HG03442 (cell line): ENCODE measurements at regions not wholly inside any gene's neighbourhood (a gene's known extent, or its start where the extent isn't known, plus 50 kb on each side); places are given as distances from the start of the nearest gene placed in this dataset.

Experiments
- ATAC-seq: cut with Tn5 transposase; IDR thresholded peaks from one replicate; pipeline ENCODE4 v1.9.1; 2021; ENCODE audit warnings: mild to moderate bottlenecking, moderate library complexity; ENCODE audit not compliant: unreplicated experiment

GRCh38 chr13:47831265-47831664, 169.8 kb downstream of the SUCLA2 start:
- no peak for ATAC-seq

DNA sequence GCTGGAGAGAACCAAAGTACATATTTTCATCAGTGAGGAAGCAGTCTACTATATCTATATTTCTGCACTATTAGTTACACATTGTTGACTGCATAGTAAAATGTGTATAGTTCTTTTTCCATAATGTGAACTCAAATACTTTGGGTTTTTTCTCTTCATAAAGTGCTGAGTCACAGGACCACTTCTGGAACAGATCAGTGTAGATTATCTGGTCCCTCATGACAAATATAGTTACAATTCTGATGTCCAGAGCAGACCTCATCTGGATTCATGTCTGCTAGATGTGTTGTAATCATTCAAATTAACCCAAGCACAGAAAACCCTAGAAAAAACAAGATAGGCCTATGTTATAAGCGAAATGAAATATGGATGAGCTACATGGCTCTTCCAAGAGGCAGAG, 171.4 kb downstream of the SUCLA2 start:
- no peak for ATAC-seq

DNA sequence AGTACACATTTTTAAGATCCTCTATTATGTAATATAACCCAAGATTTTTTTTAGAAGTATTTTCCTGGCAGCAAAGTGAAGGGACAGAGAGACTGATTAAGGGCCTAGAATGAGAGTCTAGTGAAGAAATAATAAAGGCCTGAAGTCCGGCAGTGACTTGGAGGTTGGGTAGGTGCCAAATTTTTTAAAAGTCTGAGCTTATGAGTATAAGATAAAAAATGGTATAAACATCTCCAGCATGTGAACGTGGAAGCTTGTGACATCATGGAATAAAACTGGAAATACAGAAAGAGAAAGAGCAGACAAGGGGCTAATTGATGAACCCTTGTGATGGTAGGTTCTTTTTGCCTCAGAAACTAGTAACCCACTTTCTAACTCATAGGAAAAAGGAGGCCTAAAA, 174.6 kb downstream of the SUCLA2 start:
- ATAC-seq: no peak

- no peak for ATAC-seq
Measured at GRCh38 chr13:47822036-47822435, 179.0 kb downstream of the SUCLA2 start.

- no peak for ATAC-seq
Measured at GRCh38 chr13:47816831-47817230, 184.2 kb downstream of the SUCLA2 start.

DNA sequence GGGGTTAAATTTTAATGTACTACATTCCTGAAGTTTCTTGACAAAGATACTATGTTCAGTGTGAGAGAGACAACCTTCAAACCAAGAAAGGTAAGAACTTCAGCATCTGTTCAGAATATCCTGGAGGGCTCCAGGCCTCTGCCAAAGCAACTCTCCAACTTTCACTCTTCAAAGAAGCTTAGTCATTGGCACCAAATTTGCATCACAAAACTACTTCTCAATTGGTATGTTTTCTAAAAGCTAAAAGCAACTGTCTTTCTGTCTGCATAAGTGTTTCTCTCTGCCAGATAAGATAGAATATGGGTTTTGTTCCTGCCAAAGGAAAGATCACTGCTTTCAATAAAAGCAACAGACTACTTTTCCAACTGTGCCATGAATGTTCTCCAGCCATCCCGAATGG, 187.4 kb downstream of the SUCLA2 start:
- no peak for ATAC-seq

GRCh38 chr13:47809411-47809810, 191.7 kb downstream of the SUCLA2 start:
- ATAC-seq: no peak

- ATAC-seq: no peak
Measured at GRCh38 chr13:47803131-47803530, 197.9 kb downstream of the SUCLA2 start.

DNA sequence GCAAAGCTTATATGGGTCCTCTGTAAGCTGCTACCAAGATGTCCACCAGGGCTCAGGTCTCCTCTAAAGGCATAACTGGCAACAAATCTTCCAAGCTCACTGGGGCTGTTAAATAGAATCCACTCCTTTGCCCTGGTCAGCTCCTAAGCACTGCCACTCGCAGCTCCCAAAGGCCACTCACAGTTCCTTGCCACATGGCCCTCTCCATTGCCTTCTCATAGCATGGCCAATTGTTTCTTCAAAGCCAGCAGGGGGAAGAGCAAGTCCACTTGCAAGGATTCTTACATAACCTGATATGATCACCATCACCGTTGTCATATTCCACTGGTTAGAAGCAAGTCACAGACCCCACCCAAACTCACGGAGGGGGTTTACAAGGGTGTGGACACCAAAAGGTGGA, 199.5 kb downstream of the SUCLA2 start:
- no peak for ATAC-seq

DNA sequence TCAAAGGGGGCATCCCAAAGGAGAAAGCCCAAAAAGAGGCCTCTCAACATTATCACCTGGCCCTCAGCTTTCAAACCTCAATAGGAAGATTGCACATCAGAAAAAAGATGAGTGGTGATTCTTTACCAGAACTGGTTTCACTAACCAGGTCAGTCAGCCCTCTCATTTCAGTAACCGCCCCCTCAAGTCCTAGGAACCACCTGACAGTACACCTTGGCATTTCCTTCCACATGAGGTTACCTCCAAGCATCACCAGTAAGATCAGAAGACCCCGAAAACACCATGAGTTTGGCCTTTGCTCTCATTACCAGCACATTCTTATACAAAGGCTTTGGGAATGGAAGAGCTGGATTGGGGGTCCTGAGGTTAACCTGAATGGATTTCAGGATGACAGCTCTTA, 200.5 kb downstream of the SUCLA2 start:
- no peak for ATAC-seq

- no peak for ATAC-seq
Measured at GRCh38 chr13:47798906-47799305, 202.2 kb downstream of the SUCLA2 start.

DNA sequence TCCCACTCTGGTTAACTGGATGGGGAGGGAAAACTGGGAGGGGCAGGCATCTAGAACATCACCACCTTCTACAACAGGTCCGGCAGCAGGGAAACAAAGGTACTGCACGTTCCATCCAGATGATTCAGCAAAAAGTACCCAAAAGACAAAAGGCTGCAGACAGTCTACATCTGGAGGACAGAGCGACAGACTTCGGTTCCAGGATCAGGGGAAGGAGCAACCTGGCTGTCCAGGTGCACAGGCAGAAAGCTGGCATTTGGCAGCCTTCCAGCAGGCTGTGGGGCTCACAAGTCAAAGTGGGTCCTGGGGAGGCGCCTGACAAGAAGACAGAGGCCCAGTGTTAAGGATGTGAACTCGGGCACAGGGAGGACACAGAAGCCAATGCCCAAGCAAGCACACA, 202.9 kb downstream of the SUCLA2 start:
- no peak for ATAC-seq

GRCh38 chr13:47796816-47797215, 204.3 kb downstream of the SUCLA2 start:
- ATAC-seq: no peak

DNA sequence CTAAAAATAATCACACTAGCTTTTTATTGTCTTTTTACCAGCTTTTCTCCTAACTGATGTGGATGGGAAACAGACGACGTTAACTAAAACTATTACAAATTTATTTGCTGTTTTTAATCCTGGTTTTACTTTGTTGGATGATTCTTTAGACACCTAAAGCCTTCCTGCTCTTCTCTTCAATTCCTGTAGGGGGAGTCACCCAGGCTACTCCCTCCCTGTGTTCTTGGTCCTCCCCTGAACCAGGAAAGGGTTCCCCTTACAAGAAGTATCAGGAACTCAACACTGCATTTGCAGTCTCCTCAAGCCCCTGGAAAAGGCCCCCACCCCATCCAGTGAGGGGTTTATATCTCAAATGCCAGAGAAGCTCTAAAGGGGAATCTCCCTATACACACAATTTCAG, 206.1 kb downstream of the SUCLA2 start:
- ATAC-seq: no peak

DNA sequence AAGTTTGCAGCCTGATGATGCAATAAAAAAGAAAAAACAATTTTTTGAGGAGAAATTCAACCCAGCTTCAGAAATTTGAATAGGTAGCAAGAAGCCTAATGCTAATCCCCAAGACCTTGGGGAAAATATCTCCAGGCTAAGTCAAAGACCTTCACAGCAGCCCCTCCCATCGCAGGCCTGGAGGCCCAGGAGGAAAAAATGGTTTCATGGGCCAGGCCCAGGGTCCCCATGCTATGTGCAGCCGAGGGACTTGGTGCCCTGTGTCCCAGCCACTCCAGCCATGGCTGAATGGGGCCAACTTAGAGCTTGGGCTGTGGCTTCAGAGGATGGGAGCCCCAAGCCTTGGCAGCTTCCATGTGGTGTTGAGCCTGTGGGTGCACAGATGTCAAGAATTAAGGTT, 210.3 kb downstream of the SUCLA2 start:
- no peak for ATAC-seq

GRCh38 chr13:47788844-47789243, 212.2 kb downstream of the SUCLA2 start:
- ATAC-seq: no peak

DNA sequence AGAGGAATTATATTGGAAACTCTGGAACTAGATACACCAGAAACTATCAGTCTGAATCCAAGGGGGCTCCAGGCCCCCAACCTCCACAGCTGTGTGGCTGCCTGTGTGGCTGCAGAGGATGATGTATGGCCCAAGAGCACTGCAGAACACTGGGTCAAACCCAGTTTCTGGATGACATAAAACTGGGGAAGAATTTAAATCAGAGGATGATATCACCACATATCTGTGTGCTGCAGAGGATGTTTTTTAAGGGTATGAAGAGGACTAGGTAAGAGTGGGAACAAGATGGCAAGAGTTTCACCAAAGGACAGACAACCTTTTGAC, 226.4 kb downstream of the SUCLA2 start:
- no peak for ATAC-seq

DNA sequence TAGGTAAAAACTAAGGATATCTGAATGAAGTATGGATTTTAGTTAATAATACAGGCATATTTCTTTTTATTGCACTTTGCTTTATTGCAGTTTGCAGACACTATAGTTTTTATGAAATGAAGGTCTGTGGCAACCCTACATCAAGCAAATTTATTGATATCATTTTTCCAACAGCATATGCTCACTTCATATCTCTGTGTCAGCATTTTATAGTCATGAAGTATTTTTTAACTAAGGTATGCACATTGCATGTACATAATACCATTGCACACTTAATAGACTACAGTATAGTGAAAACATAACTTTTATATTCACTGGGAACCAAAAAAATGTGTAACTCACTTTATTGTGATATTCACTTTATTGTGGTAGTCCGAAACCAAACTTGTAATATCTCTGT, 236.3 kb downstream of the SUCLA2 start:
- ATAC-seq: no peak

- ATAC-seq: no peak
Measured at GRCh38 chr13:47757466-47758080, 243.5 kb downstream of the SUCLA2 start.

GRCh38 chr13:47747901-47748300, 253.2 kb downstream of the SUCLA2 start:
- no peak for ATAC-seq

- ATAC-seq: no peak
Measured at GRCh38 chr13:47726394-47726793, 274.7 kb downstream of the SUCLA2 start.

DNA sequence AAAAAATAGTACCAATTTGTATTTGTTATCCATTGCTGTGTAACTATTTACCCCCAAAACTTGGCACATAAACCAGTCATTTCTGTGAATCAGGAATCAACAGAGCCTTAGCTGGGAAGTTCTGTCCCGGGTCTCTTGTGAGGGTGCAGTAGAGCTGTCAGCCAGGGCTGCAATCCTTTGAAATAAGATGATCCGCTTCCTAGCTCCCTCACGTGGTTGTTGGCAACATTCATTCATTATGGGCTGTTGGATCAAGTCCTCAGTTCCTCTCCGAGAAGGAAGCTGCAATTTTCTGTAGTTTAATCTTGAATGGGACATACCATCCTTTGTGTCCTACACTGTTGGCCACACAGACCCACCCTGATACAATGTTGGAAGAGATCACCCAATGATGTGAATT, 277.2 kb downstream of the SUCLA2 start:
- ATAC-seq: no peak

DNA sequence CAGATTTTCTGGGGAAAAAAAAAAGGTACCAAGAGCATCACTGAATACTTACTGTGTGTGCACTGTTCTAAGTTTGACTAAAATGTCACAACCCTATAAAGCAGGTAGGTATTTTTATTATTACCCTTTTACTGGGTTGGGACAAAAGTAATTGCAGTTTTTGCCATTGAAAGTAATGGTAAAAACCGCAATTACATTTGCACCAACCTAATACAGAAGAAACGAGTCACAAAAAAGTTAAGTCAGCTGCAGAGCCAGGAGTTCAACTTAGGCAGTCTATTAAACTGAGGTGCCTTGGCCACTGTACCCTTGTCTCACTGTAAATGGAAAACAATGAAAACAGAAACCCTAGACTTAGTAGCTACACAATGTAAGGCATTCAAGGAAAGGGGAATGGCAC, 281.9 kb downstream of the SUCLA2 start:
- ATAC-seq: no peak

DNA sequence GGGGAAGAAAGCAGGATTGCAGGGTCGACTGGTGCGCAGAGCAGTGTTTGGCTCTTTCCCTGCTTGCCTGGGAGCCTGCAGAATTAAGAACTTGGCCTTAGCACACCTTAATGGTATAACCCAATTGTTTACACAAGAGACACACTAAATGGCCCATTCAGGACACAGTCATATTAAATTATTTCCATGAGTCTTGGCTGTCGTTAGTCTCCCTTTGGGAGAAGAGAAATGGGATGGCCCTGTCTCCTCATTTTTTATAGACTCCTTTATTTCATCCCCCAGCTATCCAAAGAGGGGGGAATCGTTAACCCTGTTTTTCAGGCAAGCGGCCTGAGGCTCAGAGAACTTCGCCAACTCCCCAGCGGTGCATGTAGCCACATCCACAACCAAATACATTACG, 282.5 kb downstream of the SUCLA2 start:
- ATAC-seq: no peak
